Fibroblast of lung (primary cell): ENCODE measurements at regions not wholly inside any gene's neighbourhood (a gene's known extent, or its start where the extent isn't known, plus 50 kb on each side); places are given as distances from the start of the nearest gene placed in this dataset.

Experiments
- DNase-seq, 2 donors: peaks; one replicate each; pipeline versions ENCODE4 v3.0.0 to v3.0.0-alpha.2; 2010; ENCODE audit warnings: low read depth in 2 of 2
- H2AFZ ChIP-seq: 2 replicates; pipeline ENCODE4 v1.5.1; 2012; ENCODE audit warnings: low read length, control low read depth, inconsistent platforms
- H3K27ac ChIP-seq: 2 replicates; pipeline ENCODE4 v1.5.1; 2011; ENCODE audit warnings: low read length, control low read depth; ENCODE audit not compliant: insufficient read depth
- H3K27me3 ChIP-seq: 2 replicates; pipeline ENCODE4 v1.5.1; 2011; ENCODE audit warnings: mild to moderate bottlenecking, low read length; ENCODE audit not compliant: control insufficient read depth, insufficient read depth
- H3K36me3 ChIP-seq: 2 replicates; pipeline ENCODE4 v1.5.1; 2011; ENCODE audit warnings: low read length; ENCODE audit not compliant: control insufficient read depth, insufficient read depth
- H3K4me1 ChIP-seq: 2 replicates; pipeline ENCODE4 v1.5.1; 2011; ENCODE audit warnings: low read length; ENCODE audit not compliant: control insufficient read depth, insufficient read depth; ENCODE audit errors: extremely low read depth
- H3K4me2 ChIP-seq: 2 replicates; pipeline ENCODE4 v1.5.1; 2011; ENCODE audit warnings: low read length, control low read depth; ENCODE audit not compliant: insufficient read depth; ENCODE audit errors: extremely low read depth
- H3K4me3 ChIP-seq, 4 experiments: fragments of 200-600 bp in 1 of 4; sonication (generic) in 1 of 4; replicated peaks in 1 of 4; 2 replicates each; pipeline ENCODE4 v1.5.1; 2011 to 2016; ENCODE audit warnings: low read length in 4 of 4, low read depth in 3 of 4, mild to moderate bottlenecking in 3 of 4, control low read depth in 2 of 4, inconsistent platforms in 1 of 4, mixed read lengths in 1 of 4; ENCODE audit not compliant: insufficient read depth in 1 of 4; ENCODE audit errors: control extremely low read depth in 1 of 4
- H3K79me2 ChIP-seq: 2 replicates; pipeline ENCODE4 v1.5.1; 2012; ENCODE audit warnings: mild to moderate bottlenecking, low read length, inconsistent platforms; ENCODE audit not compliant: control insufficient read depth, insufficient read depth
- H3K9ac ChIP-seq: 2 replicates; pipeline ENCODE4 v1.5.1; 2011; ENCODE audit warnings: mild to moderate bottlenecking, low read length, control low read depth; ENCODE audit not compliant: insufficient read depth
- H3K9me3 ChIP-seq: 2 replicates; pipeline ENCODE4 v1.5.1; 2012; ENCODE audit warnings: low read depth, low read length; ENCODE audit not compliant: control insufficient read depth, insufficient read depth
- H4K20me1 ChIP-seq: 2 replicates; pipeline ENCODE4 v1.5.1; 2011; ENCODE audit warnings: low read length; ENCODE audit not compliant: control insufficient read depth, insufficient read depth; ENCODE audit errors: extremely low read depth
- CTCF ChIP-seq, 2 donors: IDR thresholded peaks in 1 of 2; conservative IDR thresholded peaks in 1 of 2; 1 replicate in 1 of 2; 2 replicates in 1 of 2; pipeline ENCODE4 v1.5.1; 2011 to 2012; ENCODE audit warnings: low read length in 2 of 2, control low read depth in 1 of 2, inconsistent platforms in 1 of 2, low read depth in 1 of 2, mild to moderate bottlenecking in 1 of 2
- EZH2 ChIP-seq: IDR thresholded peaks from 2 replicates; pipeline ENCODE4 v1.5.1; 2012; ENCODE audit warnings: low read length, control low read depth, mild to moderate bottlenecking; ENCODE audit errors: missing control alignments

GRCh38 chr1:114216431-114217173 lies 62.9 kb upstream of the SYT6 start:
- DNase-seq, result no peak
- H4K20me1 ChIP-seq, result no peaks in the 10 kb centered on the region
- H3K27me3 ChIP-seq, result peaks cover 6% of the 10 kb centered on the region

GRCh38 chr1:114215436-114215835 lies 61.8 kb upstream of the SYT6 start:
- Histone ChIP-seq H3K79me2 (no peaks in the 10 kb centered on the region), H3K4me3 (no peak overlapping the region), H2AFZ (no peak overlapping the region), H3K27ac (no peak overlapping the region), H3K9me3 (no peaks in the 10 kb centered on the region), H3K4me2 (no peak overlapping the region), H3K36me3 (no peaks in the 10 kb centered on the region), H3K9ac (no peak overlapping the region), H4K20me1 (no peaks in the 10 kb centered on the region), H3K27me3 (peaks cover 6% of the 10 kb centered on the region), H3K4me1 (no peaks in the 10 kb centered on the region)
- no peak for DNase-seq
- TF ChIP-seq EZH2 (no peak), CTCF (conservative IDR thresholded peaks at IDR 0.05 in 1 of 2, IDR thresholded peaks at IDR 0.05 in 1 of 2; ENCODE audit: low read depth in 1 of 2, low read length in 2 of 2) (no peak)

More at GRCh38 chr1:114216431-114217173, 62.9 kb upstream of the SYT6 start:
- H3K9me3 ChIP-seq, result no peaks in the 10 kb centered on the region
- no peaks in the 10 kb centered on the region for H3K4me1 ChIP-seq
- H3K27ac ChIP-seq, result no peak overlapping the region
- H3K36me3 ChIP-seq, result no peaks in the 10 kb centered on the region
- no peak overlapping the region for H2AFZ ChIP-seq
- H3K4me2 ChIP-seq, result no peak overlapping the region
- TF ChIP-seq CTCF (conservative IDR thresholded peaks at IDR 0.05 in 1 of 2, IDR thresholded peaks at IDR 0.05 in 1 of 2; ENCODE audit: low read depth in 1 of 2, low read length in 2 of 2) (no peak), EZH2 (no peak)
- no peaks in the 10 kb centered on the region for H3K79me2 ChIP-seq
- no peak overlapping the region for H3K4me3 ChIP-seq
- no peak overlapping the region for H3K9ac ChIP-seq

GRCh38 chr1:114214016-114214415 lies 60.3 kb upstream of the SYT6 start:
- Histone ChIP-seq H3K9ac (no peak overlapping the region), H2AFZ (no peak overlapping the region), H3K27ac (no peak overlapping the region), H3K4me2 (no peak overlapping the region), H3K36me3 (no peaks in the 10 kb centered on the region), H3K9me3 (no peaks in the 10 kb centered on the region), H4K20me1 (no peaks in the 10 kb centered on the region), H3K27me3 (peaks cover 6% of the 10 kb centered on the region), H3K79me2 (no peaks in the 10 kb centered on the region), H3K4me3 (no peak overlapping the region), H3K4me1 (no peaks in the 10 kb centered on the region)
- DNase-seq, result no peak
- no peak for TF ChIP-seq CTCF (conservative IDR thresholded peaks at IDR 0.05 in 1 of 2, IDR thresholded peaks at IDR 0.05 in 1 of 2; ENCODE audit: low read depth in 1 of 2, low read length in 2 of 2)
- no peak for TF ChIP-seq EZH2
